ENCODE measurements at regions not wholly inside any gene's neighbourhood (a gene's known extent, or its start where the extent isn't known, plus 50 kb on each side); places are given as distances from the start of the nearest gene placed in this dataset.

DNA sequence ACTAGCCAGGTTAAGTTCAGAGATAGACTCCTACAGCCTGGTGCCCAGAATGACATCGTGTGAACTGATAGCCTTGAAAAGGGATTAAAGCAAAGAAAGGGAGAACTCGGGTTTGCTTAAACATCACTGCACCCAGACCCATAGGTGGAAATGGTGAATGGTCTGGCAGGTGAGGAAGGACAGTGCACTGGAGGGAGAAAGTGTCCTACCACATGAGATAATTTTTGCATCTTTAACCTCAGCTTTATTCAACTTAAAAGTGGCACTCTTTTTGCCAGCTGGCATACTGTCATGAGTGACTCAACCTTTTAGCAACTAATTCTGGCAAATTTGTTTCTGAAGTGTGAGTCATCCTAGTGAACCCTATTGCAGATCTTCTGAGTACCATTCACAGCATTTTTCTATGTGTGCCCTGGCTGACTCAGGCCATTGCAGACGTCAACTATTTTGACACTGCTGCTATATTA, 53.0 kb upstream of the DAPP1 start:
- CTCF ChIA-PET = no interaction called here
- no TSS peak for BruUV-seq (replicated peaks)
- no peaks in the 10 kb centered on the region for H3K9me3 Mint-ChIP-seq (ENCODE audit: low read depth, unreplicated experiment)
- no peak for TF ChIP-seq CTCF (IDR thresholded peaks at IDR 0.05; ENCODE audit: unreplicated experiment)
- H3K27ac Mint-ChIP-seq (ENCODE audit: unreplicated experiment) = no peak overlapping the region
- no peaks in the 10 kb centered on the region for H3K27me3 Mint-ChIP-seq (ENCODE audit: unreplicated experiment)
- DNase-seq = peak; percentile 9
- peaks cover 16% of the 10 kb centered on the region for H3K4me1 Mint-ChIP-seq (ENCODE audit: low read depth, unreplicated experiment)
- intact Hi-C loops (cut with micrococcal nuclease; ENCODE audit: unreplicated experiment) = no loop called here
- H3K36me3 Mint-ChIP-seq (ENCODE audit: insufficient read depth, unreplicated experiment) = no peaks in the 10 kb centered on the region
- H3K4me3 Mint-ChIP-seq (ENCODE audit: low read depth, unreplicated experiment) = no peak overlapping the region

- H3K27ac Mint-ChIP-seq (ENCODE audit: unreplicated experiment) = no peak overlapping the region
- intact Hi-C loops (cut with micrococcal nuclease; ENCODE audit: unreplicated experiment) = no loop called here
- no peak for TF ChIP-seq CTCF (IDR thresholded peaks at IDR 0.05; ENCODE audit: unreplicated experiment)
- no peaks in the 10 kb centered on the region for H3K36me3 Mint-ChIP-seq (ENCODE audit: insufficient read depth, unreplicated experiment)
- H3K27me3 Mint-ChIP-seq (ENCODE audit: unreplicated experiment) = no peaks in the 10 kb centered on the region
- H3K9me3 Mint-ChIP-seq (ENCODE audit: low read depth, unreplicated experiment) = no peaks in the 10 kb centered on the region
- CTCF ChIA-PET = no interaction called here
- no TSS peak for BruUV-seq (replicated peaks)
- H3K4me1 Mint-ChIP-seq (ENCODE audit: low read depth, unreplicated experiment) = peaks cover 16% of the 10 kb centered on the region
- no peak for DNase-seq
- H3K4me3 Mint-ChIP-seq (ENCODE audit: low read depth, unreplicated experiment) = no peak overlapping the region
Measured at GRCh38 chr4:99762728-99763127, 53.9 kb upstream of the DAPP1 start.

DNA sequence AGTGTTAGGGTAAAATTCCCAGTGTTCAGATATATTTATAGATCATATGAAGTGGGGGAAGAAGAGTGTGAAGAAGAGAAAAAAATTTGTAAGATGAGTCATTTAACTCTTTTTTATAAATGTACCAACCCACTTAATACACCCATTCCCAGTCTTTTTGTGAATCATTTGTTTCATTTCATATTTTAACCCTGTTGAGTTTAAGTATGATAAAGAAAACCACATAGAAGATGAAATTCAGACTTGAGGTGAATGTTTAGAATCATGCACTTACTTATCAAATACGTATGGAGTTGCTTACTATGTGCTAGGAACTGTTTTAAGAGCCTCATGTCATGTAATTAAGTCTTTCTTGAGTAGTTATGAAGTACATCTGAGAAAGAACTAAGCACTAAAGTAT, 56.6 kb upstream of the DAPP1 start:
- DNase-seq = no peak
- H3K4me1 Mint-ChIP-seq (ENCODE audit: low read depth, unreplicated experiment) = peaks cover 16% of the 10 kb centered on the region
- no peaks in the 10 kb centered on the region for H3K9me3 Mint-ChIP-seq (ENCODE audit: low read depth, unreplicated experiment)
- no peaks in the 10 kb centered on the region for H3K27me3 Mint-ChIP-seq (ENCODE audit: unreplicated experiment)
- BruUV-seq (replicated peaks) = no TSS peak
- H3K27ac Mint-ChIP-seq (ENCODE audit: unreplicated experiment) = no peak overlapping the region
- no peak for TF ChIP-seq CTCF (IDR thresholded peaks at IDR 0.05; ENCODE audit: unreplicated experiment)
- H3K4me3 Mint-ChIP-seq (ENCODE audit: low read depth, unreplicated experiment) = no peak overlapping the region
- CTCF ChIA-PET = no interaction called here
- no peaks in the 10 kb centered on the region for H3K36me3 Mint-ChIP-seq (ENCODE audit: insufficient read depth, unreplicated experiment)
- intact Hi-C loops (cut with micrococcal nuclease; ENCODE audit: unreplicated experiment) = no loop called here

- no peak for DNase-seq
- H3K36me3 Mint-ChIP-seq (ENCODE audit: insufficient read depth, unreplicated experiment) = no peaks in the 10 kb centered on the region
- no peak for TF ChIP-seq CTCF (IDR thresholded peaks at IDR 0.05; ENCODE audit: unreplicated experiment)
- peaks cover 13% of the 10 kb centered on the region for H3K4me1 Mint-ChIP-seq (ENCODE audit: low read depth, unreplicated experiment)
- no peak overlapping the region for H3K27ac Mint-ChIP-seq (ENCODE audit: unreplicated experiment)
- no peak overlapping the region for H3K4me3 Mint-ChIP-seq (ENCODE audit: low read depth, unreplicated experiment)
- CTCF ChIA-PET = no interaction called here
- intact Hi-C loops (cut with micrococcal nuclease; ENCODE audit: unreplicated experiment) = no loop called here
- no peaks in the 10 kb centered on the region for H3K9me3 Mint-ChIP-seq (ENCODE audit: low read depth, unreplicated experiment)
- BruUV-seq (replicated peaks) = no TSS peak
- no peaks in the 10 kb centered on the region for H3K27me3 Mint-ChIP-seq (ENCODE audit: unreplicated experiment)
Measured at GRCh38 chr4:99759346-99759984, 57.2 kb upstream of the DAPP1 start.
